B cell (primary cell): ENCODE measurements at regions not wholly inside any gene's neighbourhood (a gene's known extent, or its start where the extent isn't known, plus 50 kb on each side); places are given as distances from the start of the nearest gene placed in this dataset.
"Not testable (repeated sequence)": the region's sequence is repeated elsewhere in the genome, so short reads cannot be mapped to it uniquely, and the experiment has no call there.

Experiments
- ATAC-seq: fragments of 200-7000 bp; cut with Tn5 transposase; one replicate; pipeline ENCODE4 v1.10.0; 2021; ENCODE audit warnings: low read depth, mild to moderate bottlenecking, moderate number of reproducible peaks, moderate library complexity
- CTCF ChIA-PET: fragments of 350-600 bp; sonication (Branson Sonifier 250); formaldehyde crosslinking; loops from one replicate; lab custom pipeline; 2021; ENCODE audit warnings: antibody characterized with exemption, inconsistent platforms; lab: Charles Lee
- POLR2A ChIA-PET: fragments of 350-600 bp; sonication (Branson Sonifier 250); formaldehyde crosslinking; loops from one replicate; lab custom pipeline; 2021; ENCODE audit warnings: antibody characterized with exemption; lab: Charles Lee
- DNase-seq: peaks from one replicate; pipeline ENCODE4 v3.0.0; 2013
- H2AFZ ChIP-seq: 2 replicates; pipeline ENCODE4 v1.6.1; 2012; ENCODE audit warnings: mild to moderate bottlenecking, low read depth, low read length; ENCODE audit not compliant: insufficient read depth, poor library complexity, severe bottlenecking
- H3K27ac ChIP-seq, 2 donors: 1 replicate in 1 of 2; 2 replicates in 1 of 2; pipeline ENCODE4 v1.5.1; 2012 to 2013; ENCODE audit warnings: low read length in 2 of 2, mild to moderate bottlenecking in 2 of 2, moderate library complexity in 1 of 2
- H3K27me3 ChIP-seq, 4 experiments: fragments of 200-600 bp in 1 of 4; sonication (generic) in 1 of 4; replicated peaks in 1 of 4; 1 replicate in 2 of 4; 2 replicates in 2 of 4; pipeline versions ENCODE4 v1.6.1 to v1.7.0; 2013 to 2016; ENCODE audit warnings: low read length in 3 of 4, mild to moderate bottlenecking in 2 of 4, mixed read lengths in 1 of 4, moderate library complexity in 1 of 4; ENCODE audit not compliant: insufficient read depth in 4 of 4, control insufficient read depth in 3 of 4; ENCODE audit errors: control extremely low read depth in 1 of 4
- H3K36me3 ChIP-seq, 2 experiments: replicated peaks in 1 of 2; 1 replicate in 1 of 2; 2 replicates in 1 of 2; pipeline versions ENCODE4 v1.6.1 to v1.7.1; 2013; ENCODE audit warnings: low read length in 1 of 2; ENCODE audit not compliant: insufficient read depth in 2 of 2, control insufficient read depth in 1 of 2; ENCODE audit errors: control extremely low read depth in 1 of 2, extremely low read depth in 1 of 2
- H3K4me1 ChIP-seq, 2 donors: fragments of 200-600 bp in 1 of 2; sonication (generic) in 1 of 2; 1 replicate in 1 of 2; 2 replicates in 1 of 2; pipeline versions ENCODE4 v1.5.1 to v1.6.1; 2013 to 2017; ENCODE audit warnings: low read length in 2 of 2; ENCODE audit not compliant: control insufficient read depth in 2 of 2, insufficient read depth in 2 of 2
- H3K4me2 ChIP-seq: replicated peaks from 2 replicates; pipeline ENCODE3; 2012; ENCODE audit warnings: mild to moderate bottlenecking, low read depth, low read length; ENCODE audit not compliant: poor library complexity, severe bottlenecking
- H3K4me3 ChIP-seq, 5 experiments: fragments of 200-600 bp in 1 of 5; sonication (generic) in 1 of 5; 1 replicate in 3 of 5; 2 replicates in 2 of 5; pipeline versions ENCODE4 v1.5.1 to v1.7.0; 2011 to 2016; ENCODE audit warnings: low read length in 4 of 5, mild to moderate bottlenecking in 4 of 5, low read depth in 2 of 5, control low read depth in 1 of 5, moderate library complexity in 1 of 5; ENCODE audit not compliant: insufficient read depth in 1 of 5; ENCODE audit errors: control extremely low read depth in 1 of 5, extremely low read depth in 1 of 5
- H3K79me2 ChIP-seq: fragments of 200-600 bp; sonication (generic); one replicate; pipeline ENCODE4 v1.6.0; 2016; ENCODE audit warnings: low read length; ENCODE audit not compliant: control insufficient read depth, insufficient read depth
- H3K9ac ChIP-seq: fragments of 200-600 bp; sonication (generic); 2 replicates; pipeline ENCODE4 v1.6.1; 2017; ENCODE audit warnings: mild to moderate bottlenecking, low read length, moderate library complexity
- H3K9me3 ChIP-seq, 3 donors: one replicate each; pipeline versions ENCODE4 v1.6.1 to v1.7.1; 2013; ENCODE audit warnings: low read length in 2 of 3; ENCODE audit not compliant: control insufficient read depth in 2 of 3, insufficient read depth in 1 of 3; ENCODE audit errors: control extremely low read depth in 1 of 3
- H4K20me1 ChIP-seq: 2 replicates; pipeline ENCODE4 v1.6.0; 2012; ENCODE audit warnings: mild to moderate bottlenecking, low read length; ENCODE audit not compliant: insufficient read depth, control insufficient read depth, poor library complexity, severe bottlenecking
- H3K27ac Mint-ChIP-seq: one replicate; pipeline ENCODE4 v1.8.0; 2021; ENCODE audit warnings: mixed read lengths
- H3K27me3 Mint-ChIP-seq: one replicate; pipeline ENCODE4 v1.8.0; 2021; ENCODE audit warnings: mixed read lengths
- H3K4me1 Mint-ChIP-seq: one replicate; pipeline ENCODE4 v1.8.0; 2021; ENCODE audit warnings: mixed read lengths
- H3K4me3 Mint-ChIP-seq: one replicate; pipeline ENCODE4 v1.8.0; 2021; ENCODE audit warnings: mixed read lengths
- H3K9me3 Mint-ChIP-seq: one replicate; pipeline ENCODE4 v1.8.0; 2022; ENCODE audit warnings: mixed read lengths; ENCODE audit not compliant: insufficient read depth
- CTCF ChIP-seq: fragments of 200-600 bp; IDR thresholded peaks from one replicate; pipeline ENCODE4 v1.8.0; 2022; ENCODE audit warnings: antibody characterized with exemption, mild to moderate bottlenecking
- EZH2 ChIP-seq: IDR thresholded peaks from 2 replicates; pipeline ENCODE4 v1.6.1; 2012; ENCODE audit warnings: borderline replicate concordance, low read depth, mild to moderate bottlenecking, moderate library complexity, low read length; ENCODE audit not compliant: insufficient read depth, poor library complexity, severe bottlenecking
- WGBS: methylation state at CpG from one replicate; pipeline ENCODE4 v1.1.5; 2013; ENCODE audit warnings: missing lambda C conversion rate; ENCODE audit not compliant: insufficient coverage; 5-methylcytosine and 5-hydroxymethylcytosine counted together
- intact Hi-C: fragments of 100-400 bp; cut with micrococcal nuclease; formaldehyde crosslinking; loops from one replicate; pipeline ENCODE4 v1.10.0; 2022

GRCh38 chr18:39571511-39571910 is 2005.9 kb upstream of the CELF4 start:
- intact Hi-C loops, result no loop called here
- ATAC-seq, result no peak
- no peak for DNase-seq
- Histone ChIP-seq H3K4me2 (no peak overlapping the region), H3K36me3 (no peaks in the 10 kb centered on the region), H3K9me3 (no peaks in the 10 kb centered on the region), H3K27ac (no peak overlapping the region), H3K27me3 (no peaks in the 10 kb centered on the region), H3K9ac (no peak overlapping the region), H3K79me2 (no peaks in the 10 kb centered on the region), H4K20me1 (no peaks in the 10 kb centered on the region), H3K4me3 (no peak overlapping the region), H3K4me1 (no peaks in the 10 kb centered on the region), H2AFZ (no peak overlapping the region)
- Mint-ChIP-seq H3K4me3 (no peak overlapping the region), H3K27me3 (no peaks in the 10 kb centered on the region), H3K9me3 (peaks cover 2% of the 10 kb centered on the region), H3K4me1 (no peaks in the 10 kb centered on the region), H3K27ac (no peak overlapping the region)
- peak; percentile 10 for TF ChIP-seq CTCF
- TF ChIP-seq EZH2, result no peak
- ChIA-PET POLR2A (no interaction called here), CTCF (no interaction called here)
- no CpG with 5 or more reads among the region's 5 CpGs for WGBS

- H3K4me1 ChIP-seq, H2AFZ ChIP-seq, H3K9ac ChIP-seq, H3K79me2 ChIP-seq, ATAC-seq, CTCF ChIA-PET, POLR2A ChIA-PET, H3K27me3 Mint-ChIP-seq, H3K27ac Mint-ChIP-seq, H3K36me3 ChIP-seq, DNase-seq, H3K4me3 ChIP-seq, H3K4me2 ChIP-seq, H3K9me3 ChIP-seq, intact Hi-C loops, H3K27ac ChIP-seq, H3K27me3 ChIP-seq, H3K4me1 Mint-ChIP-seq, H3K9me3 Mint-ChIP-seq, H3K4me3 Mint-ChIP-seq, H4K20me1 ChIP-seq: not testable (repeated sequence)
- WGBS, result 92% methylated on average over 7 of the region's 32 CpGs
Measured at GRCh38 chr18:39565551-39566230, 2000.1 kb upstream of the CELF4 start.
